Panc1 (cell line): ENCODE measurements at regions not wholly inside any gene's neighbourhood (a gene's known extent, or its start where the extent isn't known, plus 50 kb on each side); places are given as distances from the start of the nearest gene placed in this dataset.

Experiments
- ATAC-seq: fragments of 200-7000 bp; cut with Tn5 transposase; 2 replicates; pipeline ENCODE4 v1.9.1; 2020; ENCODE audit warnings: mild to moderate bottlenecking, moderate library complexity
- BruUV-seq: library from RNA; stranded (reverse); fragments of 400-500 nt; replicated peaks from 2 replicates; lab custom pipeline; 2021; lab: Mats Ljungman, UMichigan
- CTCF ChIA-PET: fragments of 300-600 bp; sonication (Branson Sonifier 250); formaldehyde crosslinking; loops from one replicate; lab custom pipeline; 2022; ENCODE audit warnings: antibody characterized with exemption; lab: Charles Lee
- POLR2A ChIA-PET: fragments of 300-600 bp; sonication (Branson Sonifier 250); formaldehyde crosslinking; loops from one replicate; lab custom pipeline; 2022; ENCODE audit warnings: antibody characterized with exemption; lab: Charles Lee
- DNase-seq: peaks from one replicate; pipeline ENCODE4 v3.0.0-alpha.2; 2010; ENCODE audit warnings: low read depth, low spot score
- H3K27ac ChIP-seq: 2 replicates; pipeline ENCODE4 v1.5.1; 2011; ENCODE audit warnings: mild to moderate bottlenecking, low read length, inconsistent platforms
- H3K27me3 ChIP-seq: fragments of 200-500 bp; sonication (Bioruptor generic); 2 replicates; pipeline ENCODE4 v1.6.0; 2014; ENCODE audit warnings: low read length, inconsistent platforms; ENCODE audit not compliant: control insufficient read depth, insufficient read depth
- H3K36me3 ChIP-seq: fragments of 200-500 bp; sonication (Bioruptor generic); 2 replicates; pipeline ENCODE4 v1.5.1; 2014; ENCODE audit warnings: inconsistent platforms, mild to moderate bottlenecking, low read length, moderate library complexity; ENCODE audit not compliant: control insufficient read depth, insufficient read depth
- H3K4me1 ChIP-seq: 2 replicates; pipeline ENCODE4 v1.5.1; 2011; ENCODE audit warnings: inconsistent platforms, mild to moderate bottlenecking, low read length, moderate library complexity; ENCODE audit not compliant: control insufficient read depth, insufficient read depth
- H3K4me3 ChIP-seq, 2 experiments: 2 replicates each; pipeline ENCODE4 v1.5.1; 2011 to 2012; ENCODE audit warnings: low read depth in 2 of 2, low read length in 2 of 2, mild to moderate bottlenecking in 2 of 2, inconsistent platforms in 1 of 2, moderate library complexity in 1 of 2
- H3K9me3 ChIP-seq: fragments of 200-500 bp; sonication (Bioruptor generic); 2 replicates; pipeline ENCODE4 v1.5.1; 2014; ENCODE audit warnings: low read depth, mild to moderate bottlenecking, inconsistent platforms, low read length, moderate library complexity; ENCODE audit not compliant: control insufficient read depth, insufficient read depth
- POLR2AphosphoS5 ChIP-seq: IDR thresholded peaks from 2 replicates; pipeline ENCODE4 v1.6.1; 2012; ENCODE audit warnings: mild to moderate bottlenecking, low read depth, low read length, moderate library complexity
- SIN3A ChIP-seq: IDR thresholded peaks from 2 replicates; pipeline ENCODE4 v1.6.1; 2012; ENCODE audit warnings: low read depth, mild to moderate bottlenecking, low read length, moderate library complexity, borderline replicate concordance; ENCODE audit not compliant: insufficient read depth
- TCF7L2 ChIP-seq: IDR thresholded peaks from 2 replicates; pipeline ENCODE4 v1.6.1; 2011; ENCODE audit warnings: mild to moderate bottlenecking, low read depth, low read length, inconsistent platforms
- in situ Hi-C: cut with HindIII; loops from 2 replicates; pipeline ENCODE4 v1.10.0; 2016; ENCODE audit warnings: low sequenced_read_pairs, low pct_unique_long_range_greater_than_20kb
- intact Hi-C: fragments of 100-400 bp; cut with micrococcal nuclease; formaldehyde crosslinking; loops from one replicate; pipeline ENCODE4 v1.10.0; 2022; ENCODE audit not compliant: unreplicated experiment
- TF ChIP-seq, protein P1 (sequence below): fragments of 450-650 bp; IDR thresholded peaks from 2 replicates; pipeline ENCODE4 v1.5.1; 2017; ENCODE audit warnings: mild to moderate bottlenecking
- TF ChIP-seq, protein P2 (sequence below), 2 experiments: IDR thresholded peaks; 2 replicates each; pipeline ENCODE4 v1.6.1; 2011 to 2012; ENCODE audit warnings: low read depth in 2 of 2, control low read depth in 1 of 2, low read length in 1 of 2, mild to moderate bottlenecking in 1 of 2, moderate library complexity in 1 of 2; ENCODE audit not compliant: insufficient read depth in 1 of 2

GRCh38 chr6:151176911-151177770, 62.6 kb upstream of the AKAP12 start:
- BruUV-seq = no TSS peak
- H3K27ac ChIP-seq = no peak overlapping the region
- TF ChIP-seq TCF7L2 (no peak), SIN3A (no peak), POLR2AphosphoS5 (no peak)
- TF ChIP-seq, protein P1, sequence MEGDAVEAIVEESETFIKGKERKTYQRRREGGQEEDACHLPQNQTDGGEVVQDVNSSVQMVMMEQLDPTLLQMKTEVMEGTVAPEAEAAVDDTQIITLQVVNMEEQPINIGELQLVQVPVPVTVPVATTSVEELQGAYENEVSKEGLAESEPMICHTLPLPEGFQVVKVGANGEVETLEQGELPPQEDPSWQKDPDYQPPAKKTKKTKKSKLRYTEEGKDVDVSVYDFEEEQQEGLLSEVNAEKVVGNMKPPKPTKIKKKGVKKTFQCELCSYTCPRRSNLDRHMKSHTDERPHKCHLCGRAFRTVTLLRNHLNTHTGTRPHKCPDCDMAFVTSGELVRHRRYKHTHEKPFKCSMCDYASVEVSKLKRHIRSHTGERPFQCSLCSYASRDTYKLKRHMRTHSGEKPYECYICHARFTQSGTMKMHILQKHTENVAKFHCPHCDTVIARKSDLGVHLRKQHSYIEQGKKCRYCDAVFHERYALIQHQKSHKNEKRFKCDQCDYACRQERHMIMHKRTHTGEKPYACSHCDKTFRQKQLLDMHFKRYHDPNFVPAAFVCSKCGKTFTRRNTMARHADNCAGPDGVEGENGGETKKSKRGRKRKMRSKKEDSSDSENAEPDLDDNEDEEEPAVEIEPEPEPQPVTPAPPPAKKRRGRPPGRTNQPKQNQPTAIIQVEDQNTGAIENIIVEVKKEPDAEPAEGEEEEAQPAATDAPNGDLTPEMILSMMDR = no peak
- TF ChIP-seq, protein P2, sequence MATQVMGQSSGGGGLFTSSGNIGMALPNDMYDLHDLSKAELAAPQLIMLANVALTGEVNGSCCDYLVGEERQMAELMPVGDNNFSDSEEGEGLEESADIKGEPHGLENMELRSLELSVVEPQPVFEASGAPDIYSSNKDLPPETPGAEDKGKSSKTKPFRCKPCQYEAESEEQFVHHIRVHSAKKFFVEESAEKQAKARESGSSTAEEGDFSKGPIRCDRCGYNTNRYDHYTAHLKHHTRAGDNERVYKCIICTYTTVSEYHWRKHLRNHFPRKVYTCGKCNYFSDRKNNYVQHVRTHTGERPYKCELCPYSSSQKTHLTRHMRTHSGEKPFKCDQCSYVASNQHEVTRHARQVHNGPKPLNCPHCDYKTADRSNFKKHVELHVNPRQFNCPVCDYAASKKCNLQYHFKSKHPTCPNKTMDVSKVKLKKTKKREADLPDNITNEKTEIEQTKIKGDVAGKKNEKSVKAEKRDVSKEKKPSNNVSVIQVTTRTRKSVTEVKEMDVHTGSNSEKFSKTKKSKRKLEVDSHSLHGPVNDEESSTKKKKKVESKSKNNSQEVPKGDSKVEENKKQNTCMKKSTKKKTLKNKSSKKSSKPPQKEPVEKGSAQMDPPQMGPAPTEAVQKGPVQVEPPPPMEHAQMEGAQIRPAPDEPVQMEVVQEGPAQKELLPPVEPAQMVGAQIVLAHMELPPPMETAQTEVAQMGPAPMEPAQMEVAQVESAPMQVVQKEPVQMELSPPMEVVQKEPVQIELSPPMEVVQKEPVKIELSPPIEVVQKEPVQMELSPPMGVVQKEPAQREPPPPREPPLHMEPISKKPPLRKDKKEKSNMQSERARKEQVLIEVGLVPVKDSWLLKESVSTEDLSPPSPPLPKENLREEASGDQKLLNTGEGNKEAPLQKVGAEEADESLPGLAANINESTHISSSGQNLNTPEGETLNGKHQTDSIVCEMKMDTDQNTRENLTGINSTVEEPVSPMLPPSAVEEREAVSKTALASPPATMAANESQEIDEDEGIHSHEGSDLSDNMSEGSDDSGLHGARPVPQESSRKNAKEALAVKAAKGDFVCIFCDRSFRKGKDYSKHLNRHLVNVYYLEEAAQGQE (IDR thresholded peaks at IDR 0.05; ENCODE audit: insufficient read depth in 1 of 2, low read depth in 2 of 2, low read length in 1 of 2) = no peak
- ChIA-PET POLR2A (no interaction called here), CTCF (no interaction called here)
- in situ Hi-C loops (no loop called here), intact Hi-C loops (no loop called here)
- H3K27me3 ChIP-seq = no peaks in the 10 kb centered on the region
- no peaks in the 10 kb centered on the region for H3K4me1 ChIP-seq
- ATAC-seq (no peak), DNase-seq (no peak)
- H3K4me3 ChIP-seq = no peak overlapping the region
- H3K36me3 ChIP-seq = no peaks in the 10 kb centered on the region
- H3K9me3 ChIP-seq = no peaks in the 10 kb centered on the region

DNA sequence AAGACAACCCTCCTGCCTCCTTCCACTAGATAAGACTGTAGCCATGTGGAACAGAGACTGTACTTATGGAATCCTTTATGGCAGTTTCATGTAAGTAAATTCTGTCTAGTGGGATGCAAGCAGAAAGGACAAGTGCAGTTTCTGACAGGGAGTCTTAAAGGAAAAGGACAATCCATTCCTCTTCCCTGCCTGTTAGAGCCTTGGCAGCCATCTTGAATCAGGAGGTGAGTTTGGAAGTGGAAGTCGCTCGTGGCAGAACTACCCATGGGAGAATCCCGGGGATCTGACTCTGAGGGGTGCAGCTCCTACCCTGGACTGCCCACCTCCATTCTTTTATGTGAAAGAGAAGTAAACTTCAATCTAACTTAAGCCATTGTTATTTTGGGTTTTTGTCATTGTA, 61.4 kb upstream of the AKAP12 start:
- POLR2A ChIA-PET = no interaction called here
- TF ChIP-seq, protein P2 (IDR thresholded peaks at IDR 0.05; ENCODE audit: insufficient read depth in 1 of 2, low read depth in 2 of 2, low read length in 1 of 2) = no peak
- no peak for TF ChIP-seq POLR2AphosphoS5
- TF ChIP-seq, protein P1 = no peak
- no peak for TF ChIP-seq TCF7L2
- no peak for TF ChIP-seq SIN3A
- in situ Hi-C loops (no loop called here), intact Hi-C loops (no loop called here)
- DNase-seq = no peak
- CTCF ChIA-PET = no interaction called here
- no peak overlapping the region for H3K4me3 ChIP-seq
- H3K27ac ChIP-seq = no peak overlapping the region; the same call in 1 of the 2 replicates
- no peaks in the 10 kb centered on the region for H3K36me3 ChIP-seq
- ATAC-seq = no peak
- no peaks in the 10 kb centered on the region for H3K9me3 ChIP-seq
- no TSS peak for BruUV-seq
- no peaks in the 10 kb centered on the region for H3K27me3 ChIP-seq
- H3K4me1 ChIP-seq = no peaks in the 10 kb centered on the region
